ENCODE measurements at regions not wholly inside any gene's neighbourhood (a gene's known extent, or its start where the extent isn't known, plus 50 kb on each side); places are given as distances from the start of the nearest gene placed in this dataset.

GRCh38 chr2:223404616-223405015 is 197.5 kb downstream of the SCG2 start:
- TF ChIP-seq CTCF (IDR thresholded peaks at IDR 0.05) (no peak), POLR2A (IDR thresholded peaks at IDR 0.05) (no peak)
- no peak for DNase-seq (ENCODE audit: low spot score in 2 of 2)
- intact Hi-C loops (cut with DNase I; ENCODE audit: low total_unique reads) = no loop called here
- H3K4me3 ChIP-seq (ENCODE audit: low read depth, poor library complexity, severe bottlenecking) = no peak overlapping the region
- WGBS, 2 donors = 70 to 82% methylated on average over 1 of the region's 1 CpG

GRCh38 chr2:223414646-223415045 is 187.5 kb downstream of the SCG2 start:
- peak; percentile 37 to 90 for DNase-seq (ENCODE audit: low spot score in 2 of 2)
- TF ChIP-seq POLR2A (IDR thresholded peaks at IDR 0.05) (no peak), CTCF (IDR thresholded peaks at IDR 0.05) (no peak)
- 33 to 39% methylated on average over 2 of the region's 2 CpGs for WGBS, 2 donors

GRCh38 chr2:223415071-223415470 is 187.1 kb downstream of the SCG2 start:
- no peak for TF ChIP-seq CTCF (IDR thresholded peaks at IDR 0.05)
- TF ChIP-seq POLR2A (IDR thresholded peaks at IDR 0.05) = no peak
- intact Hi-C loops (cut with DNase I; ENCODE audit: low total_unique reads) = no loop called here
- no peak overlapping the region for H3K4me3 ChIP-seq (ENCODE audit: low read depth, poor library complexity, severe bottlenecking)
- WGBS, 2 donors = 74 to 92% methylated on average over 1 of the region's 1 CpG
- DNase-seq (ENCODE audit: low spot score in 2 of 2) = no peak

More at GRCh38 chr2:223414646-223415045, 187.5 kb downstream of the SCG2 start:
- no peak overlapping the region for H3K4me3 ChIP-seq (ENCODE audit: low read depth, poor library complexity, severe bottlenecking)
- intact Hi-C loops (cut with DNase I; ENCODE audit: low total_unique reads) = no loop called here

- H3K4me3 ChIP-seq (ENCODE audit: low read depth, poor library complexity, severe bottlenecking) = no peak overlapping the region
- DNase-seq (ENCODE audit: low spot score in 2 of 2) = no peak
- intact Hi-C loops (cut with DNase I; ENCODE audit: low total_unique reads) = no loop called here
- 56% methylated on average over 8 of the region's 8 CpGs for WGBS, 2 donors
- TF ChIP-seq POLR2A (IDR thresholded peaks at IDR 0.05) (no peak), CTCF (IDR thresholded peaks at IDR 0.05) (no peak)
These were observed 185.1 kb downstream of the SCG2 start for GRCh38 chr2:223416815-223417610.

- 30 to 33% methylated on average over 6 of the region's 6 CpGs for WGBS, 2 donors
- intact Hi-C loops (cut with DNase I; ENCODE audit: low total_unique reads) = no loop called here
- DNase-seq (ENCODE audit: low spot score in 2 of 2) = no peak
- no peak overlapping the region for H3K4me3 ChIP-seq (ENCODE audit: low read depth, poor library complexity, severe bottlenecking)
- TF ChIP-seq CTCF (IDR thresholded peaks at IDR 0.05) (no peak), POLR2A (IDR thresholded peaks at IDR 0.05) (no peak)
These were observed 184.0 kb downstream of the SCG2 start for GRCh38 chr2:223418131-223418530.
